Thyroid gland (tissue), 4 donors: ENCODE measurements at regions not wholly inside any gene's neighbourhood (a gene's known extent, or its start where the extent isn't known, plus 50 kb on each side); places are given as distances from the start of the nearest gene placed in this dataset.

Experiments used
- POLR2A ChIP-seq, 2 donors: fragments of 450-650 bp; IDR thresholded peaks; one replicate each; pipeline ENCODE4 v1.6.1; 2017; ENCODE audit warnings: antibody characterized with exemption in 2 of 2, mild to moderate bottlenecking in 2 of 2, moderate library complexity in 1 of 2
- TF ChIP-seq, protein P1 (sequence below), 6 experiments: fragments of 200-600 bp in 3 of 6; fragments of 450-650 bp in 3 of 6; sonication (generic) in 3 of 6; IDR thresholded peaks; one replicate each; pipeline ENCODE4 v1.5.1; 2016 to 2019; ENCODE audit warnings: antibody characterized with exemption in 6 of 6, mild to moderate bottlenecking in 2 of 6, inconsistent platforms in 1 of 6, moderate library complexity in 1 of 6

DNA sequence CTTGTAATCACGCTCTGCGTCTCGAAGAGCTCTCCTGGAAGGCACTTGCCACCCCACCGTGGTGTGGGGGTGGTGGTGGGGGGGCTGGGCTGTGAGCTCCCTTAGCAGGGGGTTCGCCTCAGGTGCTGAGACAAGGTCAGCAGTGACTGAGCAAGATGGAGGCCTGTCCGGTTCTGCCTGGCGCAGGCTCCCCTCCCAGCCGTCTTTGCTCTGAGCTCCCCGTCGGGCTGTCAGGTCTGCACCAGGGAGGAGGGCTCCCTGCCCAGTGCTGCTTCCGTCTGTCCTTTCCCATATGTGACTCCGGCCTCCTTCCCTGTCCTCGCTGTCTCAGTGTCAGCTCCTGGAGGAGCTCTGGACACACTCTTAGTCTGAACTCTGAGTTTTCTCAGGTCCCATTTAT is 80.0 kb downstream of the PLXNA1 start:
- TF ChIP-seq, protein P1, sequence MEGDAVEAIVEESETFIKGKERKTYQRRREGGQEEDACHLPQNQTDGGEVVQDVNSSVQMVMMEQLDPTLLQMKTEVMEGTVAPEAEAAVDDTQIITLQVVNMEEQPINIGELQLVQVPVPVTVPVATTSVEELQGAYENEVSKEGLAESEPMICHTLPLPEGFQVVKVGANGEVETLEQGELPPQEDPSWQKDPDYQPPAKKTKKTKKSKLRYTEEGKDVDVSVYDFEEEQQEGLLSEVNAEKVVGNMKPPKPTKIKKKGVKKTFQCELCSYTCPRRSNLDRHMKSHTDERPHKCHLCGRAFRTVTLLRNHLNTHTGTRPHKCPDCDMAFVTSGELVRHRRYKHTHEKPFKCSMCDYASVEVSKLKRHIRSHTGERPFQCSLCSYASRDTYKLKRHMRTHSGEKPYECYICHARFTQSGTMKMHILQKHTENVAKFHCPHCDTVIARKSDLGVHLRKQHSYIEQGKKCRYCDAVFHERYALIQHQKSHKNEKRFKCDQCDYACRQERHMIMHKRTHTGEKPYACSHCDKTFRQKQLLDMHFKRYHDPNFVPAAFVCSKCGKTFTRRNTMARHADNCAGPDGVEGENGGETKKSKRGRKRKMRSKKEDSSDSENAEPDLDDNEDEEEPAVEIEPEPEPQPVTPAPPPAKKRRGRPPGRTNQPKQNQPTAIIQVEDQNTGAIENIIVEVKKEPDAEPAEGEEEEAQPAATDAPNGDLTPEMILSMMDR (IDR thresholded peaks at IDR 0.05) = no peak
- no peak for TF ChIP-seq POLR2A (IDR thresholded peaks at IDR 0.05)
